ENCODE measurements at regions not wholly inside any gene's neighbourhood (a gene's known extent, or its start where the extent isn't known, plus 50 kb on each side); places are given as distances from the start of the nearest gene placed in this dataset.

- no peak for TF ChIP-seq CTCF (IDR thresholded peaks at IDR 0.05; ENCODE audit: low read depth, low read length)
- no peak for TF ChIP-seq POLR2A (IDR thresholded peaks at IDR 0.05; ENCODE audit: extremely low read depth, insufficient read length)
- no peak for TF ChIP-seq MAX (IDR thresholded peaks at IDR 0.05; ENCODE audit: low read depth, low read length)
Observed at GRCh38 chr7:45971661-45972175, 50.6 kb upstream of the IGFBP3 start.
